ENCODE measurements at regions not wholly inside any gene's neighbourhood (a gene's known extent, or its start where the extent isn't known, plus 50 kb on each side); places are given as distances from the start of the nearest gene placed in this dataset.

GRCh38 chr2:76491503-76491902 is 780.8 kb upstream of the GCFC2 start:
- TF ChIP-seq ATF3 (IDR thresholded peaks at IDR 0.05) (no peak), TCF7L2 (IDR thresholded peaks at IDR 0.05; ENCODE audit: borderline replicate concordance, extremely low read depth, insufficient read depth, insufficient read length) (no peak), EZH2phosphoT487 (IDR thresholded peaks at IDR 0.05; ENCODE audit: borderline replicate concordance) (no peak), ZBTB33 (IDR thresholded peaks at IDR 0.05; ENCODE audit: extremely low read depth, insufficient replicate concordance, low read length) (no peak), MAX (IDR thresholded peaks at IDR 0.05) (no peak), EGR1 (IDR thresholded peaks at IDR 0.05; ENCODE audit: low read depth) (no peak), CBX3 (IDR thresholded peaks at IDR 0.05; ENCODE audit: low read depth) (no peak), SIN3A (IDR thresholded peaks at IDR 0.05; ENCODE audit: low read depth) (no peak), CTCF (IDR thresholded peaks at IDR 0.05 in 2 of 3, conservative IDR thresholded peaks at IDR 0.05 in 1 of 3; ENCODE audit: borderline replicate concordance in 1 of 3, insufficient read depth in 1 of 3, low read depth in 2 of 3, low read length in 2 of 3) (no peak), POLR2AphosphoS5 (IDR thresholded peaks at IDR 0.05; ENCODE audit: low read depth, low read length) (no peak), JUND (IDR thresholded peaks at IDR 0.05) (no peak), POLR2A (IDR thresholded peaks at IDR 0.05; ENCODE audit: borderline replicate concordance, extremely low read depth, insufficient read depth, insufficient read length) (no peak), SP1 (IDR thresholded peaks at IDR 0.05; ENCODE audit: low read depth) (no peak), ZFX (IDR thresholded peaks at IDR 0.05) (no peak), YY1 (IDR thresholded peaks at IDR 0.05; ENCODE audit: extremely low read depth, insufficient replicate concordance, low read depth, low read length) (no peak), ELF1 (IDR thresholded peaks at IDR 0.05; ENCODE audit: borderline replicate concordance, low read depth) (no peak), SRF (IDR thresholded peaks at IDR 0.05; ENCODE audit: low read depth) (no peak), ZNF274 (IDR thresholded peaks at IDR 0.05; ENCODE audit: low read depth, low read length) (no peak)
- Histone ChIP-seq H3K9ac (ENCODE audit: low read length) (no peak overlapping the region), H3K79me2 (ENCODE audit: insufficient read depth, low read length) (no peaks in the 10 kb centered on the region), H3K4me1 (ENCODE audit: control insufficient read depth in 1 of 2, insufficient read depth in 2 of 2, low read length in 2 of 2) (no peaks in the 10 kb centered on the region), H4K20me1 (ENCODE audit: insufficient read depth) (no peaks in the 10 kb centered on the region), H3K9me3 (ENCODE audit: control insufficient read depth in 1 of 2, insufficient read depth in 1 of 2, low read depth in 1 of 2, low read length in 2 of 2) (peaks cover 12 to 26% of the 10 kb centered on the region in 2 experiments; a peak in 2 of 4 replicates), H2AFZ (ENCODE audit: low read depth, low read length, poor library complexity, severe bottlenecking) (no peak overlapping the region), H3K36me3 (ENCODE audit: control insufficient read depth in 1 of 2, insufficient read depth in 2 of 2, low read length in 2 of 2) (no peaks in the 10 kb centered on the region), H3K27me3 (ENCODE audit: insufficient read depth, low read length) (no peaks in the 10 kb centered on the region), H3K27ac (ENCODE audit: low read depth, low read length) (no peak overlapping the region), H3K4me3 (replicated peaks in 1 of 2; ENCODE audit: low read depth in 1 of 2, low read length in 2 of 2) (no peak overlapping the region), H3K4me2 (ENCODE audit: low read length) (no peak overlapping the region), H3K9me2 (ENCODE audit: insufficient read depth) (no peaks in the 10 kb centered on the region)
- ChIA-PET RAD21 (ENCODE audit: low non-redundant PET in 1 of 2, low total read pairs in 2 of 2, uncharacterized antibody in 2 of 2, unreplicated experiment in 2 of 2) (no interaction called here), POLR2A (no interaction called here), CTCF (no interaction called here)
- intact Hi-C loops (cut with micrococcal nuclease), result no loop called here
- no TSS peak for BruUV-seq (replicated peaks)
- no peak for ATAC-seq
- DNase-seq (ENCODE audit: low read depth, low spot score), result no peak
